Body of pancreas (tissue), 4 donors: ENCODE measurements at regions not wholly inside any gene's neighbourhood (a gene's known extent, or its start where the extent isn't known, plus 50 kb on each side); places are given as distances from the start of the nearest gene placed in this dataset.
A peak's percentile ranks its signal among the peaks of the same experiment; 100 is the strongest.

Experiments used
- ATAC-seq: fragments of 150-250 bp; one replicate; pipeline ENCODE4 v1.9.1; 2016
- DNase-seq, 4 donors: peaks; one replicate each; pipeline ENCODE4 v3.0.0-alpha.2; 2019
- H3K27ac ChIP-seq, 4 donors: fragments of 200-600 bp; sonication (generic); 1 replicate in 3 of 4; 2 replicates in 1 of 4; pipeline versions ENCODE4 v1.5.1 to v1.6.1; 2016 to 2019; ENCODE audit warnings: mild to moderate bottlenecking in 1 of 4, mixed read lengths in 1 of 4, moderate library complexity in 1 of 4
- H3K27me3 ChIP-seq, 2 donors: fragments of 200-600 bp; sonication (generic); one replicate each; pipeline ENCODE4 v1.6.0; 2016; ENCODE audit warnings: mild to moderate bottlenecking in 1 of 2
- H3K36me3 ChIP-seq, 2 donors: fragments of 200-600 bp; sonication (generic); replicated peaks in 1 of 2; 2 replicates each; pipeline ENCODE4 v1.5.1; 2016; ENCODE audit warnings: low read depth in 2 of 2; ENCODE audit not compliant: insufficient read depth in 1 of 2
- H3K4me1 ChIP-seq: fragments of 200-600 bp; sonication (generic); one replicate; pipeline ENCODE4 v1.6.0; 2016
- H3K4me3 ChIP-seq, 2 donors: fragments of 200-600 bp; sonication (generic); 1 replicate in 1 of 2; 2 replicates in 1 of 2; pipeline ENCODE4 v1.5.1; 2016 to 2019
- H3K9me3 ChIP-seq, 3 donors: fragments of 200-600 bp; sonication (generic); 1 replicate in 2 of 3; 2 replicates in 1 of 3; pipeline ENCODE4 v1.5.1; 2016
- CTCF ChIP-seq, 7 experiments: fragments of 450-650 bp in 4 of 7; fragments of 200-600 bp in 3 of 7; sonication (generic) in 3 of 7; IDR thresholded peaks; one replicate each; pipeline ENCODE4 v1.5.1; 2016 to 2019; ENCODE audit warnings: antibody characterized with exemption in 7 of 7
- POLR2A ChIP-seq, 3 donors: fragments of 450-650 bp; IDR thresholded peaks; one replicate each; pipeline ENCODE4 v1.6.1; 2016; ENCODE audit warnings: antibody characterized with exemption in 3 of 3, mild to moderate bottlenecking in 2 of 3
- WGBS, 2 donors: methylation state at CpG; one replicate each; pipeline ENCODE4 v1.1.5; 2017; 5-methylcytosine and 5-hydroxymethylcytosine counted together
- intact Hi-C: fragments of 100-400 bp; cut with DNase I; formaldehyde crosslinking; loops from one replicate; pipeline ENCODE4 v1.15.1; 2023

DNA sequence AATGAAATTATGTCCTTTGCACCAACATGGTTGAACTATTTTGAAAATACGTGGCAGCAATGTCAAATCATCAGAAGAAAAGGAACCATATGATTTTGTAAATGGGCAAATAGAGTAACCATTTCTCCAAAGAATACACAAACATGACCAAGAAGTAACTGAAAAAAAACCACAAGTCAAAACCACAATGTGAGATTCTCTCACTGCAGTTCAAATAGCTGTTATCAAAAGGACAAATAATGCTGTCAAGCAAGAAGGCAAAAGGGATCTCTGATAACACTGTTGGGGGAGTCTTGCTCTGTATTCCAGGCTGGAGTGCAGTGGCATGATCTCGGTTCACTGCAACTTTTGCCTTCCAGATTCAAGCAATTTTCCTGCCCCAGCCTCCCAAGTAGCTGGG, 170.7 kb upstream of the XIST start:
- Histone ChIP-seq H3K27ac (no peak overlapping the region), H3K36me3 (no peaks in the 10 kb centered on the region), H3K4me3 (no peak overlapping the region), H3K27me3 (no peaks in the 10 kb centered on the region), H3K9me3 (no peaks in the 10 kb centered on the region), H3K4me1 (no peaks in the 10 kb centered on the region)
- TF ChIP-seq CTCF (IDR thresholded peaks at IDR 0.05) (no peak), POLR2A (IDR thresholded peaks at IDR 0.05) (no peak)
- WGBS, 2 donors: 73 to 89% methylated on average over 2 of the region's 2 CpGs
- intact Hi-C loops: no loop called here
- no peak for DNase-seq
- ATAC-seq: no peak

GRCh38 chrX:74018253-74018652, 165.7 kb upstream of the XIST start:
- H3K4me1 ChIP-seq: no peaks in the 10 kb centered on the region
- DNase-seq (no peak), ATAC-seq (no peak)
- intact Hi-C loops: loop anchor here (10.0 kb wide), 1 partner anchor 163 kb away; the partner anchor contains the start of gene XIST
- H3K9me3 ChIP-seq: no peaks in the 10 kb centered on the region
- TF ChIP-seq POLR2A (IDR thresholded peaks at IDR 0.05) (no peak), CTCF (IDR thresholded peaks at IDR 0.05) (no peak)
- 88 to 90% methylated on average over 3 to 8 of the region's 8 CpGs for WGBS, 2 donors
- H3K36me3 ChIP-seq: no peaks in the 10 kb centered on the region
- H3K27me3 ChIP-seq: no peaks in the 10 kb centered on the region
- H3K27ac ChIP-seq: no peak overlapping the region
- H3K4me3 ChIP-seq: no peak overlapping the region

DNA sequence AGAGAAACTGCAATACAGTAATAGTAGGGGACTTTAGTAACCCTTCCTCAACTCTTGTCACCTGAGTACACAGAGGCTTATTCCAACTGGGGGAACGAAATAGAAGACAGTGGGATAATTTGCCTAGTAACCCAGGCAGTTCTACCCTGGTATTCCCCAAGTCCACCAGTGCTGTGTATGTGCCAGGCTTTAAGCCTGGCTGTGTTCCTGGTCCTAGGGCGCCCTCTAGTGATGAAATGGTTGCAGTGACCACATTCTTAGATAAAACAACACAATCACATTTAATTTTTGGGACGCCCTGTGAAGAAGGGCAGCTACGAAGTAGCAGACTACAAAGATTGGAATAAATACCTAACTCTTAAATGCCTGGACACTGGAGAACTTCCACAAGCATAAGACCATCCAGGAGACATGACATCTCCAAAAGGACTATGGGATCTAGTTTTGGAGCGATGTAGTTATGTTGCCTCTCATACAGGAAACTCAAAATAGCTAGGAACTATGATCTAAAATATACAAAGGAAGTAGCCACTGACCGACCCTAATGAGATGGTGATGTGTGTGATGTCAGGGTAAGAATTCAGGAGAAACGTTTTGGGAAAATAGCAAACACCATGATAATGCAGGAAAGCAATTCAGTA, 163.0 kb upstream of the XIST start:
- peak; percentile 63 for ATAC-seq
- H3K27me3 ChIP-seq: no peaks in the 10 kb centered on the region

GRCh38 chrX:74009041-74009440, 156.5 kb upstream of the XIST start:
- WGBS, 2 donors: 86 to 94% methylated on average over 2 of the region's 2 CpGs
- no peak for ATAC-seq
- H3K4me1 ChIP-seq: no peaks in the 10 kb centered on the region
- no peak overlapping the region for H3K4me3 ChIP-seq
- H3K9me3 ChIP-seq: no peaks in the 10 kb centered on the region
- H3K27ac ChIP-seq: no peak overlapping the region
- H3K27me3 ChIP-seq: no peaks in the 10 kb centered on the region
- no peak for DNase-seq
- intact Hi-C loops: no loop called here
- TF ChIP-seq POLR2A (IDR thresholded peaks at IDR 0.05): no peak
- TF ChIP-seq CTCF (IDR thresholded peaks at IDR 0.05): no peak
- no peaks in the 10 kb centered on the region for H3K36me3 ChIP-seq

More for the DNA sequence above, 163.0 kb upstream of the XIST start:
- H3K4me1 ChIP-seq: no peaks in the 10 kb centered on the region
- intact Hi-C loops: loop anchor here (10.0 kb wide), 1 partner anchor 161 kb away; the partner anchor contains the start of gene XIST
- no peak overlapping the region for H3K27ac ChIP-seq
- no peaks in the 10 kb centered on the region for H3K9me3 ChIP-seq
- peak; percentile 55 to 80 (median 68) for DNase-seq
- WGBS, 2 donors: 20 to 23% methylated on average over 5 to 7 of the region's 7 CpGs
- TF ChIP-seq CTCF (IDR thresholded peaks at IDR 0.05) (peak; percentile 55 to 88 (median 67)), POLR2A (IDR thresholded peaks at IDR 0.05) (no peak)
- H3K4me3 ChIP-seq: no peak overlapping the region
- H3K36me3 ChIP-seq: no peaks in the 10 kb centered on the region

DNA sequence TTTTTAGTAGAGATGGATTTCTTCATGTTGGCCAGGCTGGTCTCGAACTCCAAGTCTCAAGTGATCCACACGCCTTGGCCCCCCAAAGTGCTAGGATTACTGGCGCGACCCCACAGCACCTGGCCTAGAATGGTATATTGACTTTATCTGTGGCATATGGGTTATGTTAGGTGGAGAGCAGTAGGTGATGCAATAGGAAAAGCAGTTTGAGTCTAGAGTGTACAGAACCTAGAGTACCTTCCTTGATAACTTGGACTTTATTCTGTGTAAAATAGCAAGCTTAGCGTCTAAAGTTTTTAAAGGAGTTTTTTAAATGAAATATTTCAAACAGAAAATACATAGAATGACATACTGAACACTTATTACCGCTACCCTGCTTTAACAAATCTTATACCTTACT, 139.5 kb upstream of the XIST start:
- ATAC-seq (no peak), DNase-seq (no peak)
- intact Hi-C loops: no loop called here
- WGBS, 2 donors: 95 to 100% methylated on average over 5 of the region's 6 CpGs
- TF ChIP-seq POLR2A (IDR thresholded peaks at IDR 0.05) (no peak), CTCF (IDR thresholded peaks at IDR 0.05) (no peak)
- H3K27ac ChIP-seq: no peak overlapping the region
- no peaks in the 10 kb centered on the region for H3K36me3 ChIP-seq
- no peak overlapping the region for H3K4me3 ChIP-seq
- no peaks in the 10 kb centered on the region for H3K4me1 ChIP-seq
- no peaks in the 10 kb centered on the region for H3K9me3 ChIP-seq
- H3K27me3 ChIP-seq: no peaks in the 10 kb centered on the region
